ENCODE measurements at regions not wholly inside any gene's neighbourhood (a gene's known extent, or its start where the extent isn't known, plus 50 kb on each side); places are given as distances from the start of the nearest gene placed in this dataset.

GRCh38 chr12:78390920-78391319 is 473.7 kb upstream of the SYT1 start:
- Histone ChIP-seq H3K4me1 (ENCODE audit: control insufficient read depth, insufficient read depth, low read length) (no peaks in the 10 kb centered on the region), H3K27ac (ENCODE audit: extremely low read depth, low read depth, low read length) (no peak overlapping the region), H3K36me3 (ENCODE audit: control insufficient read depth in 2 of 2, insufficient read depth in 1 of 2, low read length in 2 of 2) (no peaks in the 10 kb centered on the region), H3K9me3 (ENCODE audit: control insufficient read depth, insufficient read depth, low read depth, low read length) (no peaks in the 10 kb centered on the region), H3K4me3 (ENCODE audit: low read depth, low read length) (no peak overlapping the region)
- ChIA-PET CTCF (no interaction called here), POLR2A (no interaction called here)
- TF ChIP-seq ZNF48 (tag by site-specific recombination; IDR thresholded peaks at IDR 0.05) (no peak), ZNF843 (tag by site-specific recombination; IDR thresholded peaks at IDR 0.05) (no peak), ZNF580 (tag by site-specific recombination; IDR thresholded peaks at IDR 0.05) (no peak), ZNF350 (tag by site-specific recombination; IDR thresholded peaks at IDR 0.05) (no peak), MZF1 (tag by site-specific recombination; IDR thresholded peaks at IDR 0.05; ENCODE audit: borderline replicate concordance) (no peak), ZSCAN5A (tag by site-specific recombination; IDR thresholded peaks at IDR 0.05) (no peak), ZNF692 (tag by site-specific recombination; IDR thresholded peaks at IDR 0.05) (no peak), ZFHX2 (tag by site-specific recombination; conservative IDR thresholded peaks at IDR 0.05) (no peak), ZNF677 (tag by site-specific recombination; IDR thresholded peaks at IDR 0.05) (no peak), ZNF707 (tag by site-specific recombination; IDR thresholded peaks at IDR 0.05) (no peak), ZNF792 (tag by site-specific recombination; IDR thresholded peaks at IDR 0.05) (no peak), ZNF112 (tag by site-specific recombination; IDR thresholded peaks at IDR 0.05) (no peak), ZBTB20 (tag by site-specific recombination; IDR thresholded peaks at IDR 0.05) (no peak), ZNF449 (tag by site-specific recombination; IDR thresholded peaks at IDR 0.05) (no peak)

- POLR2A ChIA-PET = no interaction called here
- Histone ChIP-seq H3K9me3 (ENCODE audit: control insufficient read depth, insufficient read depth, low read depth, low read length) (no peaks in the 10 kb centered on the region), H3K27ac (ENCODE audit: extremely low read depth, low read depth, low read length) (no peak overlapping the region), H3K4me3 (ENCODE audit: low read depth, low read length) (no peak overlapping the region), H3K36me3 (ENCODE audit: control insufficient read depth in 2 of 2, insufficient read depth in 1 of 2, low read length in 2 of 2) (no peaks in the 10 kb centered on the region), H3K4me1 (ENCODE audit: control insufficient read depth, insufficient read depth, low read length) (no peaks in the 10 kb centered on the region)
- no peak for TF ChIP-seq TSHZ1 (tag by site-specific recombination; IDR thresholded peaks at IDR 0.05; ENCODE audit: borderline replicate concordance)
- TF ChIP-seq ZNF645 (tag by site-specific recombination; IDR thresholded peaks at IDR 0.05) = no peak
- no peak for TF ChIP-seq ZNF221 (tag by site-specific recombination; IDR thresholded peaks at IDR 0.05; ENCODE audit: borderline replicate concordance)
- no peak for TF ChIP-seq ZBTB1 (tag by site-specific recombination; IDR thresholded peaks at IDR 0.05)
- TF ChIP-seq ZNF16 (tag by site-specific recombination; IDR thresholded peaks at IDR 0.05; ENCODE audit: low read depth) = no peak
- TF ChIP-seq ZNF596 (tag by site-specific recombination; IDR thresholded peaks at IDR 0.05) = no peak
- no peak for TF ChIP-seq ZNF19 (tag by site-specific recombination; IDR thresholded peaks at IDR 0.05; ENCODE audit: low read depth)
- TF ChIP-seq ZNF433 (tag by site-specific recombination; IDR thresholded peaks at IDR 0.05; ENCODE audit: low read depth) = no peak
- TF ChIP-seq ZNF768 (tag by site-specific recombination; IDR thresholded peaks at IDR 0.05) = no peak
- no peak for TF ChIP-seq ZNF488 (tag by site-specific recombination; IDR thresholded peaks at IDR 0.05)
- no peak for TF ChIP-seq SP7 (tag by site-specific recombination; IDR thresholded peaks at IDR 0.05)
- no peak for TF ChIP-seq ZNF549 (tag by site-specific recombination; IDR thresholded peaks at IDR 0.05)
- CTCF ChIA-PET = interaction anchor here (0.5 to 1.0 kb wide), 3 partner anchors 15 to 192 kb away, joined by 3 to 5 read pairs (median 3); no protein-coding TSS in a partner anchor
These were observed 471.7 kb upstream of the SYT1 start for GRCh38 chr12:78392918-78393317.

Measured in HEK293 (cell line).